Naive thymus-derived CD4-positive, alpha-beta T cell (primary cell): ENCODE measurements at regions not wholly inside any gene's neighbourhood (a gene's known extent, or its start where the extent isn't known, plus 50 kb on each side); places are given as distances from the start of the nearest gene placed in this dataset.

ENCODE experiments used
- ATAC-seq: fragments of 150-1000 bp; cut with Tn5 transposase; 2 replicates; pipeline ENCODE4 v1.10.0; 2021; ENCODE audit warnings: mild to moderate bottlenecking, moderate library complexity
- CTCF ChIA-PET: fragments of 350-600 bp; sonication (Branson Sonifier 250); formaldehyde crosslinking; loops from one replicate; lab custom pipeline; 2021; ENCODE audit warnings: antibody characterized with exemption; lab: Charles Lee
- POLR2A ChIA-PET: fragments of 350-600 bp; sonication (Branson Sonifier 250); formaldehyde crosslinking; loops from one replicate; lab custom pipeline; 2021; ENCODE audit warnings: antibody characterized with exemption, inconsistent platforms; lab: Charles Lee
- DNase-seq, 9 donors: peaks; one replicate each; pipeline versions ENCODE4 v3.0.0 to v3.0.0-alpha.2; 2020 to 2022; ENCODE audit warnings: mixed read lengths in 1 of 9
- H3K27ac ChIP-seq: one replicate; pipeline ENCODE4 v1.7.0; 2013; ENCODE audit warnings: mild to moderate bottlenecking, low read depth, low read length, moderate library complexity
- H3K27me3 ChIP-seq, 2 donors: one replicate each; pipeline ENCODE4 v1.7.0; 2013; ENCODE audit warnings: low read length in 2 of 2, mild to moderate bottlenecking in 2 of 2, moderate library complexity in 2 of 2; ENCODE audit not compliant: control insufficient read depth in 2 of 2, insufficient read depth in 2 of 2
- H3K36me3 ChIP-seq, 3 experiments: 1 replicate in 2 of 3; 2 replicates in 1 of 3; pipeline ENCODE4 v1.7.0; 2013; ENCODE audit warnings: low read length in 3 of 3, mild to moderate bottlenecking in 3 of 3, moderate library complexity in 1 of 3; ENCODE audit not compliant: insufficient read depth in 3 of 3, control insufficient read depth in 2 of 3
- H3K4me1 ChIP-seq, 2 donors: one replicate each; pipeline ENCODE4 v1.7.0; 2013; ENCODE audit warnings: low read length in 2 of 2, mild to moderate bottlenecking in 2 of 2, moderate library complexity in 1 of 2; ENCODE audit not compliant: control insufficient read depth in 2 of 2, insufficient read depth in 2 of 2
- H3K4me3 ChIP-seq: 2 replicates; pipeline ENCODE4 v1.7.0; 2013; ENCODE audit warnings: mild to moderate bottlenecking, low read length
- H3K9me3 ChIP-seq, 3 experiments: 1 replicate in 2 of 3; 2 replicates in 1 of 3; pipeline ENCODE4 v1.7.0; 2013; ENCODE audit warnings: low read length in 3 of 3; ENCODE audit not compliant: control insufficient read depth in 2 of 3
- H3K27ac Mint-ChIP-seq, 9 donors: one replicate each; pipeline ENCODE4 v1.8.0; 2020 to 2022; ENCODE audit warnings: mixed read lengths in 9 of 9, mild to moderate bottlenecking in 8 of 9, moderate library complexity in 5 of 9, inconsistent platforms in 2 of 9
- H3K27me3 Mint-ChIP-seq, 5 donors: one replicate each; pipeline ENCODE4 v1.8.0; 2021 to 2022; ENCODE audit warnings: mixed read lengths in 5 of 5, mild to moderate bottlenecking in 1 of 5
- H3K36me3 Mint-ChIP-seq, 5 donors: one replicate each; pipeline ENCODE4 v1.8.0; 2020 to 2022; ENCODE audit warnings: mixed read lengths in 5 of 5, mild to moderate bottlenecking in 3 of 5, inconsistent platforms in 1 of 5
- H3K4me1 Mint-ChIP-seq, 7 donors: one replicate each; pipeline ENCODE4 v1.8.0; 2020 to 2022; ENCODE audit warnings: mixed read lengths in 7 of 7, mild to moderate bottlenecking in 3 of 7, inconsistent platforms in 1 of 7
- H3K4me3 Mint-ChIP-seq, 10 donors: one replicate each; pipeline ENCODE4 v1.8.0; 2020 to 2022; ENCODE audit warnings: mild to moderate bottlenecking in 10 of 10, mixed read lengths in 10 of 10, moderate library complexity in 6 of 10, inconsistent platforms in 2 of 10
- H3K9me3 Mint-ChIP-seq, 11 donors: one replicate each; pipeline ENCODE4 v1.8.0; 2020 to 2022; ENCODE audit warnings: mixed read lengths in 11 of 11, mild to moderate bottlenecking in 4 of 11, inconsistent platforms in 1 of 11, moderate library complexity in 1 of 11
- intact Hi-C, 2 donors: fragments of 100-400 bp; cut with micrococcal nuclease; formaldehyde crosslinking; loops; one replicate each; pipeline ENCODE4 v1.15.1; 2023

GRCh38 chr18:64852281-64852680, 703.4 kb upstream of the LINC00305 start:
- no peaks in the 10 kb centered on the region for H3K36me3 Mint-ChIP-seq
- no peaks in the 10 kb centered on the region for H3K4me1 ChIP-seq
- peaks cover 0 to 17% (median 3%) of the 10 kb centered on the region in 11 donors for H3K9me3 Mint-ChIP-seq
- H3K27ac Mint-ChIP-seq, result no peak overlapping the region
- DNase-seq (no peak), ATAC-seq (no peak)
- no peaks in the 10 kb centered on the region for H3K27me3 Mint-ChIP-seq
- H3K9me3 ChIP-seq, result no peaks in the 10 kb centered on the region
- ChIA-PET CTCF (no interaction called here), POLR2A (no interaction called here)
- H3K27me3 ChIP-seq, result no peaks in the 10 kb centered on the region
- no peaks in the 10 kb centered on the region for H3K36me3 ChIP-seq
- no peak overlapping the region for H3K27ac ChIP-seq
- H3K4me1 Mint-ChIP-seq, result no peaks in the 10 kb centered on the region
- no peak overlapping the region for H3K4me3 Mint-ChIP-seq
- no peak overlapping the region for H3K4me3 ChIP-seq
- intact Hi-C loops, result no loop called here

DNA sequence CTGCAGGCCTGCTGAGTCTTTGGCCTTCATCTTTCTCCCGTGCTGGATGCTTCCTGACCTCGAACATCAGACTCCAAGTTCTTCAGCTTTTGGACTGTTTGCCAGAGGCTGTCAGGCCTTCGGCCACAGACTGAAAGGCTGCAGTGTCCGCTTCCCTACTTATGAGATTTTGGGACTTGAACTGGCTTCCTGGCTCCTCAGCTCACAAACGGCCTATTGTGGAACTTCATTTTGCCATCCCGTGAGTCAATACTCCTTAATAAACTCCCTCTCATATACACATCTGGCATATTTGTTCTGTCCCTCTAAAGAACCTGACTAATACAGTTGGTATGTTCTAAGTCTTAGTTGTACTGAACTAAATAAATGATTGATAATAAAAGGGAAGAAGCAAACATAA, 702.8 kb upstream of the LINC00305 start:
- Mint-ChIP-seq H3K9me3 (peaks cover 0 to 17% (median 4%) of the 10 kb centered on the region in 11 donors), H3K27ac (no peak overlapping the region), H3K36me3 (no peaks in the 10 kb centered on the region), H3K4me3 (no peak overlapping the region), H3K27me3 (no peaks in the 10 kb centered on the region), H3K4me1 (no peaks in the 10 kb centered on the region)
- intact Hi-C loops, result no loop called here
- no peaks in the 10 kb centered on the region for H3K36me3 ChIP-seq
- no peak overlapping the region for H3K27ac ChIP-seq
- no peaks in the 10 kb centered on the region for H3K4me1 ChIP-seq
- H3K27me3 ChIP-seq, result no peaks in the 10 kb centered on the region
- ATAC-seq (no peak), DNase-seq (no peak)
- H3K9me3 ChIP-seq, result no peaks in the 10 kb centered on the region
- no peak overlapping the region for H3K4me3 ChIP-seq
- CTCF ChIA-PET, result no interaction called here
- POLR2A ChIA-PET, result no interaction called here

DNA sequence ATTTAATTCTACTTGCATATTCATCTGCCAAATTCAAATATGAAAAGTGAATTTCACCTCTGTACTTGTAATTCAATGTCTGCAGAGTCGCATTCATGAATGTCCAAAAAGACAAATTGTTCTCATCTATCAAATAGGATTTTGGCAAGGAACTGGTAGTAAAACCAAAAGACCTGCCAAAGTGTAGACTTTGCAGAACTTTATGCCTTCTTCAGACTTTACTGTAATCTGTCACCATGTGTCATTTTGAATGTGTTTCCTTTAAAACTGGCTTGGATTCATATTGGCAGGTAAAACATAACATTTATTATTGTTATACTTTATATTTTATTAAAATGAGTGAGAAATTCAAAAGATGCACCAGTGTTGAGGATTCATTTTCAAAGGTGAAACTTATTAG, 701.9 kb upstream of the LINC00305 start:
- no peaks in the 10 kb centered on the region for H3K36me3 ChIP-seq
- intact Hi-C loops, result no loop called here
- Mint-ChIP-seq H3K27ac (no peak overlapping the region), H3K4me1 (no peaks in the 10 kb centered on the region), H3K9me3 (peaks cover 0 to 20% (median 5%) of the 10 kb centered on the region in 11 donors), H3K4me3 (no peak overlapping the region), H3K27me3 (no peaks in the 10 kb centered on the region), H3K36me3 (no peaks in the 10 kb centered on the region)
- H3K9me3 ChIP-seq, result no peaks in the 10 kb centered on the region
- no peaks in the 10 kb centered on the region for H3K27me3 ChIP-seq
- no peak overlapping the region for H3K4me3 ChIP-seq
- ChIA-PET CTCF (no interaction called here), POLR2A (no interaction called here)
- DNase-seq (no peak), ATAC-seq (no peak)
- H3K27ac ChIP-seq, result no peak overlapping the region
- H3K4me1 ChIP-seq, result no peaks in the 10 kb centered on the region

- Histone ChIP-seq H3K9me3 (no peaks in the 10 kb centered on the region), H3K27ac (no peak overlapping the region), H3K36me3 (no peaks in the 10 kb centered on the region), H3K27me3 (no peaks in the 10 kb centered on the region), H3K4me3 (no peak overlapping the region), H3K4me1 (no peaks in the 10 kb centered on the region)
- H3K4me1 Mint-ChIP-seq, result no peaks in the 10 kb centered on the region
- H3K27ac Mint-ChIP-seq, result no peak overlapping the region
- intact Hi-C loops, result no loop called here
- no peak overlapping the region for H3K4me3 Mint-ChIP-seq
- H3K36me3 Mint-ChIP-seq, result no peaks in the 10 kb centered on the region
- H3K9me3 Mint-ChIP-seq, result peaks cover 0 to 13% (median 3%) of the 10 kb centered on the region in 11 donors
- ChIA-PET POLR2A (no interaction called here), CTCF (no interaction called here)
- H3K27me3 Mint-ChIP-seq, result no peaks in the 10 kb centered on the region
- no peak for DNase-seq
- ATAC-seq, result no peak
Observed at GRCh38 chr18:64840911-64841701, 692.2 kb upstream of the LINC00305 start.

DNA sequence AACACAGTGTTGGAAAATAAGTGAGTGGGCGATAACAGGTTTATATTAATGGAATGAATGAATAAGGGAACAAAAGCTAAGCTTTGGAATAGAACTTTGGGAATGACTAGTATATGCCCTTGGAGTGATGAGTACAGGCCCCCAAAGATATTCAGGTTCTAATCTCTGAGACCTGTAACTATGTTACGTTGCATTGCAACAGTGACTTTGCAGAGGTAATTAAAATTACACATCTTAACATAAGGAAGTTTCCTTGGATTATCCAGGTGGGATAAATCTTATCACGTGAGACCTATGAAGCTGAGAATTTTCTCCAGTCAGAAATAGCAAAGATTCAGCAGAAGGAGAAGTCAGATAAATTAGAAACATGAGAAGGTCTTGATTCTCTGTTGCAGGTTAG, 661.5 kb upstream of the LINC00305 start:
- Mint-ChIP-seq H3K9me3 (peaks cover 3 to 24% (median 9%) of the 10 kb centered on the region in 11 donors), H3K27me3 (no peaks in the 10 kb centered on the region), H3K4me1 (no peaks in the 10 kb centered on the region), H3K4me3 (no peak overlapping the region), H3K27ac (no peak overlapping the region), H3K36me3 (peaks cover 0 to 3% (median 0%) of the 10 kb centered on the region in 5 donors)
- Histone ChIP-seq H3K36me3 (no peaks in the 10 kb centered on the region), H3K9me3 (no peaks in the 10 kb centered on the region), H3K27ac (no peak overlapping the region), H3K4me1 (no peaks in the 10 kb centered on the region), H3K4me3 (no peak overlapping the region), H3K27me3 (no peaks in the 10 kb centered on the region)
- ChIA-PET POLR2A (no interaction called here), CTCF (no interaction called here)
- DNase-seq, result no peak
- intact Hi-C loops, result no loop called here
- no peak for ATAC-seq

GRCh38 chr18:64809801-64810200, 660.9 kb upstream of the LINC00305 start:
- H3K9me3 ChIP-seq, result no peaks in the 10 kb centered on the region
- H3K27ac ChIP-seq, result no peak overlapping the region
- Mint-ChIP-seq H3K4me1 (no peaks in the 10 kb centered on the region), H3K36me3 (peaks cover 0 to 3% (median 0%) of the 10 kb centered on the region in 5 donors), H3K27me3 (no peaks in the 10 kb centered on the region), H3K27ac (no peak overlapping the region), H3K4me3 (no peak overlapping the region), H3K9me3 (peaks cover 3 to 24% (median 9%) of the 10 kb centered on the region in 11 donors)
- no peaks in the 10 kb centered on the region for H3K36me3 ChIP-seq
- H3K27me3 ChIP-seq, result no peaks in the 10 kb centered on the region
- DNase-seq (no peak), ATAC-seq (no peak)
- POLR2A ChIA-PET, result no interaction called here
- CTCF ChIA-PET, result no interaction called here
- intact Hi-C loops, result no loop called here
- H3K4me3 ChIP-seq, result no peak overlapping the region
- H3K4me1 ChIP-seq, result no peaks in the 10 kb centered on the region

- Mint-ChIP-seq H3K36me3 (no peaks in the 10 kb centered on the region), H3K4me1 (no peaks in the 10 kb centered on the region), H3K9me3 (peaks cover 0 to 13% (median 4%) of the 10 kb centered on the region in 11 donors), H3K27ac (no peak overlapping the region), H3K4me3 (no peak overlapping the region), H3K27me3 (no peaks in the 10 kb centered on the region)
- Histone ChIP-seq H3K27me3 (no peaks in the 10 kb centered on the region), H3K4me1 (no peaks in the 10 kb centered on the region), H3K4me3 (no peak overlapping the region), H3K27ac (no peak overlapping the region), H3K9me3 (no peaks in the 10 kb centered on the region), H3K36me3 (no peaks in the 10 kb centered on the region)
- ChIA-PET POLR2A (no interaction called here), CTCF (no interaction called here)
- intact Hi-C loops, result no loop called here
- ATAC-seq (no peak), DNase-seq (no peak)
Observed at GRCh38 chr18:64807560-64807959, 658.7 kb upstream of the LINC00305 start.
